ENCODE measurements at regions not wholly inside any gene's neighbourhood (a gene's known extent, or its start where the extent isn't known, plus 50 kb on each side); places are given as distances from the start of the nearest gene placed in this dataset.
A peak's percentile ranks its signal among the peaks of the same experiment; 100 is the strongest.

- no peak for DNase-seq (ENCODE audit: low read depth)
Measured at GRCh38 chr2:22887845-22888244, 497.1 kb upstream of the KLHL29 start.

- DNase-seq (ENCODE audit: low read depth): no peak
Measured at GRCh38 chr2:22890132-22890531, 494.8 kb upstream of the KLHL29 start.

GRCh38 chr2:22893761-22894517 lies 491.0 kb upstream of the KLHL29 start:
- peak; percentile 1 for DNase-seq (ENCODE audit: low read depth)

GRCh38 chr2:22894761-22895160 lies 490.2 kb upstream of the KLHL29 start:
- DNase-seq (ENCODE audit: low read depth): no peak

- no peak for DNase-seq (ENCODE audit: low read depth)
Measured at GRCh38 chr2:22897428-22897827, 487.6 kb upstream of the KLHL29 start.

- no peak for DNase-seq (ENCODE audit: low read depth)
Measured at GRCh38 chr2:22900674-22901073, 484.3 kb upstream of the KLHL29 start.

GRCh38 chr2:22901471-22902179 lies 483.4 kb upstream of the KLHL29 start:
- no peak for DNase-seq (ENCODE audit: low read depth)

GRCh38 chr2:22902180-22902550 lies 482.8 kb upstream of the KLHL29 start:
- DNase-seq (ENCODE audit: low read depth): no peak

- no peak for DNase-seq (ENCODE audit: low read depth)
Measured at GRCh38 chr2:22902662-22903165, 482.3 kb upstream of the KLHL29 start.

- DNase-seq (ENCODE audit: low read depth): no peak
Measured at GRCh38 chr2:22903616-22904015, 481.4 kb upstream of the KLHL29 start.

GRCh38 chr2:22904126-22904684 lies 480.8 kb upstream of the KLHL29 start:
- no peak for DNase-seq (ENCODE audit: low read depth)

GRCh38 chr2:22907330-22907729 lies 477.6 kb upstream of the KLHL29 start:
- no peak for DNase-seq (ENCODE audit: low read depth)

- no peak for DNase-seq (ENCODE audit: low read depth)
Measured at GRCh38 chr2:22912398-22912797, 472.6 kb upstream of the KLHL29 start.

GRCh38 chr2:22929998-22930397 lies 455.0 kb upstream of the KLHL29 start:
- no peak for DNase-seq (ENCODE audit: low read depth)

GRCh38 chr2:22930781-22931180 lies 454.2 kb upstream of the KLHL29 start:
- DNase-seq (ENCODE audit: low read depth): no peak

- no peak for DNase-seq (ENCODE audit: low read depth)
Measured at GRCh38 chr2:22932288-22932687, 452.7 kb upstream of the KLHL29 start.

GRCh38 chr2:22934747-22935146 lies 450.2 kb upstream of the KLHL29 start:
- DNase-seq (ENCODE audit: low read depth): no peak

- DNase-seq (ENCODE audit: low read depth): no peak
Measured at GRCh38 chr2:22942441-22942840, 442.5 kb upstream of the KLHL29 start.

- no peak for DNase-seq (ENCODE audit: low read depth)
Measured at GRCh38 chr2:22944143-22944542, 440.8 kb upstream of the KLHL29 start.

- DNase-seq (ENCODE audit: low read depth): no peak
Measured at GRCh38 chr2:22946553-22946952, 438.4 kb upstream of the KLHL29 start.

- no peak for DNase-seq (ENCODE audit: low read depth)
Measured at GRCh38 chr2:22947741-22948140, 437.2 kb upstream of the KLHL29 start.

GRCh38 chr2:22950431-22950830 lies 434.5 kb upstream of the KLHL29 start:
- DNase-seq (ENCODE audit: low read depth): no peak

- DNase-seq (ENCODE audit: low read depth): no peak
Measured at GRCh38 chr2:22952656-22953225, 432.2 kb upstream of the KLHL29 start.
